MG63 (cell line): ENCODE measurements at regions not wholly inside any gene's neighbourhood (a gene's known extent, or its start where the extent isn't known, plus 50 kb on each side); places are given as distances from the start of the nearest gene placed in this dataset.
"Not testable (repeated sequence)": the region's sequence is repeated elsewhere in the genome, so short reads cannot be mapped to it uniquely, and the experiment has no call there.

Experiments
- DNase-seq: peaks from one replicate; pipeline ENCODE4 v3.0.0-alpha.2; 2020
- H3K27me3 ChIP-seq: fragments of 250-450 bp; sonication (Bioruptor Pico); 2 replicates; pipeline ENCODE4 v1.5.1; 2020; ENCODE audit warnings: mild to moderate bottlenecking, moderate library complexity
- H3K36me3 ChIP-seq: fragments of 250-450 bp; sonication (Bioruptor Pico); 2 replicates; pipeline ENCODE4 v1.5.1; 2020; ENCODE audit warnings: mild to moderate bottlenecking, moderate library complexity
- H3K4me3 ChIP-seq: fragments of 250-450 bp; sonication (Bioruptor Pico); 2 replicates; pipeline ENCODE4 v1.5.1; 2020; ENCODE audit warnings: mild to moderate bottlenecking, moderate library complexity
- H3K9me3 ChIP-seq: fragments of 250-450 bp; sonication (Bioruptor Pico); 2 replicates; pipeline ENCODE4 v1.5.1; 2020; ENCODE audit warnings: mild to moderate bottlenecking, moderate library complexity

- no peak overlapping the region for H3K4me3 ChIP-seq
- no peak for DNase-seq
- no peaks in the 10 kb centered on the region for H3K27me3 ChIP-seq
- H3K9me3 ChIP-seq: no peaks in the 10 kb centered on the region
- H3K36me3 ChIP-seq: no peaks in the 10 kb centered on the region
Measured at GRCh38 chr4:164542431-164542830, 211.5 kb upstream of the SMIM31 start.

- Histone ChIP-seq H3K4me3 (no peak overlapping the region), H3K9me3 (no peaks in the 10 kb centered on the region), H3K36me3 (no peaks in the 10 kb centered on the region), H3K27me3 (no peaks in the 10 kb centered on the region)
- DNase-seq: no peak
Measured at GRCh38 chr4:164550989-164551712, 202.8 kb upstream of the SMIM31 start.

- Histone ChIP-seq H3K36me3 (no peaks in the 10 kb centered on the region), H3K27me3 (no peaks in the 10 kb centered on the region), H3K4me3 (no peak overlapping the region), H3K9me3 (no peaks in the 10 kb centered on the region)
- no peak for DNase-seq
Measured at GRCh38 chr4:164551713-164552040, 202.3 kb upstream of the SMIM31 start.

- Histone ChIP-seq H3K4me3 (no peak overlapping the region), H3K9me3 (peaks cover 5% of the 10 kb centered on the region; the same call in 1 of the 2 replicates), H3K27me3 (no peaks in the 10 kb centered on the region), H3K36me3 (no peaks in the 10 kb centered on the region)
- DNase-seq: peak; percentile 18
Measured at GRCh38 chr4:164571593-164572390, 182.1 kb upstream of the SMIM31 start.

GRCh38 chr4:164572877-164573279 lies 181.1 kb upstream of the SMIM31 start:
- peaks cover 5% of the 10 kb centered on the region; the same call in 1 of the 2 replicates for H3K9me3 ChIP-seq
- no peak overlapping the region for H3K4me3 ChIP-seq
- no peaks in the 10 kb centered on the region for H3K36me3 ChIP-seq
- no peaks in the 10 kb centered on the region for H3K27me3 ChIP-seq
- no peak for DNase-seq

GRCh38 chr4:164575861-164576260 lies 178.1 kb upstream of the SMIM31 start:
- H3K36me3 ChIP-seq: no peaks in the 10 kb centered on the region
- no peak overlapping the region for H3K4me3 ChIP-seq
- H3K9me3 ChIP-seq: peaks cover 5% of the 10 kb centered on the region
- H3K27me3 ChIP-seq: no peaks in the 10 kb centered on the region
- no peak for DNase-seq

- H3K4me3 ChIP-seq: no peak overlapping the region
- H3K9me3 ChIP-seq: peaks cover 5% of the 10 kb centered on the region
- H3K27me3 ChIP-seq: no peaks in the 10 kb centered on the region
- no peaks in the 10 kb centered on the region for H3K36me3 ChIP-seq
- no peak for DNase-seq
Measured at GRCh38 chr4:164579270-164579942, 174.5 kb upstream of the SMIM31 start.

- Histone ChIP-seq H3K4me3 (no peak overlapping the region), H3K9me3 (no peaks in the 10 kb centered on the region), H3K27me3 (no peaks in the 10 kb centered on the region), H3K36me3 (no peaks in the 10 kb centered on the region)
- no peak for DNase-seq
Measured at GRCh38 chr4:164591666-164592065, 162.3 kb upstream of the SMIM31 start.

GRCh38 chr4:164595751-164596150 lies 158.2 kb upstream of the SMIM31 start:
- Histone ChIP-seq H3K36me3 (no peaks in the 10 kb centered on the region), H3K9me3 (no peaks in the 10 kb centered on the region), H3K27me3 (no peaks in the 10 kb centered on the region), H3K4me3 (no peak overlapping the region)
- no peak for DNase-seq

GRCh38 chr4:164596318-164596878 lies 157.5 kb upstream of the SMIM31 start:
- H3K36me3 ChIP-seq: no peaks in the 10 kb centered on the region
- DNase-seq: peak; percentile 2
- no peaks in the 10 kb centered on the region for H3K27me3 ChIP-seq
- H3K9me3 ChIP-seq: no peaks in the 10 kb centered on the region
- H3K4me3 ChIP-seq: peak overlapping the region; percentile 12; the same call in 1 of the 2 replicates

GRCh38 chr4:164596927-164597326 lies 157.0 kb upstream of the SMIM31 start:
- H3K4me3 ChIP-seq: peak overlapping the region; percentile 12; the same call in 1 of the 2 replicates
- DNase-seq: no peak
- no peaks in the 10 kb centered on the region for H3K27me3 ChIP-seq
- no peaks in the 10 kb centered on the region for H3K36me3 ChIP-seq
- peaks cover 4% of the 10 kb centered on the region for H3K9me3 ChIP-seq

- Histone ChIP-seq H3K27me3 (no peaks in the 10 kb centered on the region), H3K4me3 (no peak overlapping the region), H3K36me3 (no peaks in the 10 kb centered on the region), H3K9me3 (peaks cover 7% of the 10 kb centered on the region)
- no peak for DNase-seq
Measured at GRCh38 chr4:164601653-164602052, 152.3 kb upstream of the SMIM31 start.

GRCh38 chr4:164605791-164606190 lies 148.1 kb upstream of the SMIM31 start:
- H3K9me3 ChIP-seq, H3K36me3 ChIP-seq, H3K27me3 ChIP-seq, H3K4me3 ChIP-seq, DNase-seq: not testable (repeated sequence)

GRCh38 chr4:164606478-164606877 lies 147.5 kb upstream of the SMIM31 start:
- no peak for DNase-seq
- Histone ChIP-seq H3K36me3 (no peaks in the 10 kb centered on the region), H3K4me3 (no peak overlapping the region), H3K27me3 (no peaks in the 10 kb centered on the region), H3K9me3 (peaks cover 7% of the 10 kb centered on the region)

GRCh38 chr4:164613256-164613655 lies 140.7 kb upstream of the SMIM31 start:
- no peaks in the 10 kb centered on the region for H3K36me3 ChIP-seq
- no peaks in the 10 kb centered on the region for H3K27me3 ChIP-seq
- no peaks in the 10 kb centered on the region for H3K9me3 ChIP-seq
- no peak overlapping the region for H3K4me3 ChIP-seq
- no peak for DNase-seq

GRCh38 chr4:164613792-164614191 lies 140.1 kb upstream of the SMIM31 start:
- Histone ChIP-seq H3K9me3 (no peaks in the 10 kb centered on the region), H3K36me3 (no peaks in the 10 kb centered on the region), H3K27me3 (no peaks in the 10 kb centered on the region), H3K4me3 (no peak overlapping the region)
- DNase-seq: no peak

- Histone ChIP-seq H3K36me3 (no peaks in the 10 kb centered on the region), H3K4me3 (no peak overlapping the region), H3K9me3 (no peaks in the 10 kb centered on the region), H3K27me3 (no peaks in the 10 kb centered on the region)
- DNase-seq: no peak
Measured at GRCh38 chr4:164614329-164614728, 139.6 kb upstream of the SMIM31 start.
